ENCODE measurements at regions not wholly inside any gene's neighbourhood (a gene's known extent, or its start where the extent isn't known, plus 50 kb on each side); places are given as distances from the start of the nearest gene placed in this dataset.

- no peak overlapping the region for H3K4me3 ChIP-seq (ENCODE audit: low read depth in 2 of 2, low read length in 1 of 2)
- no peaks in the 10 kb centered on the region for H3K27me3 ChIP-seq (ENCODE audit: insufficient read depth)
- CTCF ChIA-PET, result interaction anchor here (0.9 kb wide), 1 partner anchor 26 kb away, joined by 3 read pairs; no protein-coding TSS in a partner anchor
- H3K4me2 ChIP-seq, result no peak overlapping the region
- H3F3A ChIP-seq (replicated peaks; ENCODE audit: insufficient read depth), result no peaks in the 10 kb centered on the region
- no peak overlapping the region for H3K9ac ChIP-seq
- TF ChIP-seq RCOR1 (IDR thresholded peaks at IDR 0.05; ENCODE audit: low read length) (no peak), FOSL2 (IDR thresholded peaks at IDR 0.05; ENCODE audit: borderline replicate concordance, low read depth) (no peak), RAD21 (IDR thresholded peaks at IDR 0.05; ENCODE audit: low read length) (no peak), SMC3 (IDR thresholded peaks at IDR 0.05; ENCODE audit: low read depth, low read length) (no peak), FOXJ3 (CRISPR knock-in tag; IDR thresholded peaks at IDR 0.05) (no peak), MXI1 (IDR thresholded peaks at IDR 0.05; ENCODE audit: low read depth, low read length) (no peak), GATA2 (CRISPR knock-in tag; IDR thresholded peaks at IDR 0.05) (no peak), RFX5 (IDR thresholded peaks at IDR 0.05; ENCODE audit: low read length) (no peak), NFIC (IDR thresholded peaks at IDR 0.05; ENCODE audit: borderline replicate concordance) (no peak), RXRA (IDR thresholded peaks at IDR 0.05; ENCODE audit: borderline replicate concordance, low read depth) (no peak), CHD2 (IDR thresholded peaks at IDR 0.05; ENCODE audit: low read length, partially characterized antibody) (no peak), ZBTB33 (IDR thresholded peaks at IDR 0.05; ENCODE audit: borderline replicate concordance, low read depth) (no peak)
- no peaks in the 10 kb centered on the region for H4K20me1 ChIP-seq (ENCODE audit: insufficient read depth)
- no peak overlapping the region for H2AFZ ChIP-seq (ENCODE audit: low read depth)
- H3K4me1 ChIP-seq (ENCODE audit: control insufficient read depth in 1 of 2, insufficient read depth in 2 of 2, low read depth in 1 of 2, low read length in 1 of 2), result peaks cover 0 to 4% of the 10 kb centered on the region in 2 experiments; a peak in 2 of 4 replicates
- no peaks in the 10 kb centered on the region for H3K36me3 ChIP-seq (replicated peaks in 1 of 2; ENCODE audit: control insufficient read depth in 1 of 2, insufficient read depth in 2 of 2, low read length in 1 of 2)
- DNase-seq, result no peak
- H3K79me2 ChIP-seq (ENCODE audit: insufficient read depth), result no peaks in the 10 kb centered on the region
- no peaks in the 10 kb centered on the region for H3K9me3 ChIP-seq
- POLR2A ChIA-PET, result no interaction called here
- H3K9me2 ChIP-seq, result no peaks in the 10 kb centered on the region
- H3K27ac ChIP-seq (ENCODE audit: low read depth in 2 of 2, low read length in 1 of 2), result no peak overlapping the region
- 26% methylated on average over 4 of the region's 4 CpGs for WGBS (ENCODE audit: low lambda C conversion rate)
Measured at GRCh38 chr10:125340903-125341302, 180.5 kb upstream of the CTBP2 start.

- Histone ChIP-seq H3K9me2 (no peaks in the 10 kb centered on the region), H3K27ac (ENCODE audit: low read depth in 2 of 2, low read length in 1 of 2) (no peak overlapping the region), H3K4me3 (ENCODE audit: low read depth in 2 of 2, low read length in 1 of 2) (no peak overlapping the region), H3K9me3 (no peaks in the 10 kb centered on the region), H4K20me1 (ENCODE audit: insufficient read depth) (no peaks in the 10 kb centered on the region), H3F3A (replicated peaks; ENCODE audit: insufficient read depth) (no peaks in the 10 kb centered on the region), H2AFZ (ENCODE audit: low read depth) (no peak overlapping the region), H3K79me2 (ENCODE audit: insufficient read depth) (no peaks in the 10 kb centered on the region), H3K4me2 (no peak overlapping the region), H3K9ac (no peak overlapping the region), H3K27me3 (ENCODE audit: insufficient read depth) (no peaks in the 10 kb centered on the region), H3K4me1 (ENCODE audit: control insufficient read depth in 1 of 2, insufficient read depth in 2 of 2, low read depth in 1 of 2, low read length in 1 of 2) (no peaks in the 10 kb centered on the region), H3K36me3 (replicated peaks in 1 of 2; ENCODE audit: control insufficient read depth in 1 of 2, insufficient read depth in 2 of 2, low read length in 1 of 2) (no peaks in the 10 kb centered on the region)
- TF ChIP-seq RAD21 (IDR thresholded peaks at IDR 0.05; ENCODE audit: low read length) (no peak), TAF1 (IDR thresholded peaks at IDR 0.05; ENCODE audit: borderline replicate concordance, low read depth, low read length) (no peak), FOXM1 (IDR thresholded peaks at IDR 0.05; ENCODE audit: low read depth) (no peak), NRF1 (IDR thresholded peaks at IDR 0.05; ENCODE audit: low read depth, low read length) (no peak)
- WGBS (ENCODE audit: low lambda C conversion rate), result 29% methylated on average over 5 of the region's 5 CpGs
- DNase-seq, result no peak
- ChIA-PET POLR2A (no interaction called here), CTCF (interaction anchor here (1.2 kb wide), 1 partner anchor 14 kb away, joined by 4 read pairs; no protein-coding TSS in a partner anchor)
Measured at GRCh38 chr10:125337510-125337909, 177.1 kb upstream of the CTBP2 start.

Data from SK-N-SH (cell line).